HepG2 (cell line): ENCODE measurements at regions not wholly inside any gene's neighbourhood (a gene's known extent, or its start where the extent isn't known, plus 50 kb on each side); places are given as distances from the start of the nearest gene placed in this dataset.

ENCODE experiments used
- ATAC-seq: fragments of 200-7000 bp; cut with Tn5 transposase; 3 replicates; pipeline ENCODE4 v1.9.1; 2020; ENCODE audit warnings: mild to moderate bottlenecking, moderate library complexity
- BruUV-seq: library from RNA; stranded (reverse); fragments of 400-500 nt; replicated peaks from 2 replicates; lab custom pipeline; 2021; lab: Mats Ljungman, UMichigan
- CTCF ChIA-PET: fragments of 300-600 bp; formaldehyde crosslinking; extraction: SDS; loops from one replicate; lab custom pipeline; 2021; ENCODE audit warnings: low total read pairs, inconsistent platforms, low intra/inter-chr PET ratio; lab: Yijun Ruan, JAX
- POLR2A ChIA-PET: fragments of 350-600 bp; sonication (Branson Sonifier 250); formaldehyde crosslinking; loops from one replicate; lab custom pipeline; 2020; ENCODE audit warnings: antibody characterized with exemption, inconsistent platforms; lab: Yijun Ruan, JAX
- DNase-seq: peaks from one replicate; pipeline ENCODE4 v3.0.0-alpha.2; 2015; ENCODE audit warnings: low spot score
- FAIRE-seq: peaks from 3 replicates; lab custom pipeline; 2011; peaks lifted over from hg19 to GRCh38; lab: Jason Lieb, UNC
- H2AFZ ChIP-seq: one replicate; pipeline ENCODE4 v1.6.1; 2011; ENCODE audit warnings: low read length, inconsistent platforms
- H3K27ac ChIP-seq: fragments of 300-600 bp; 3 replicates; pipeline ENCODE4 v1.8.0; 2011; ENCODE audit warnings: mixed run types, mild to moderate bottlenecking, mixed read lengths, low read length, inconsistent platforms; ENCODE audit not compliant: insufficient read depth; ENCODE audit errors: extremely low read length
- H3K27me3 ChIP-seq, 2 experiments: fragments of 200-600 bp in 1 of 2; 2 replicates in 1 of 2; 3 replicates in 1 of 2; pipeline versions ENCODE4 v1.6.0 to v1.8.0; 2011; ENCODE audit warnings: low read length in 2 of 2, mild to moderate bottlenecking in 2 of 2, moderate library complexity in 2 of 2, inconsistent platforms in 1 of 2; ENCODE audit not compliant: insufficient read depth in 2 of 2, control insufficient read depth in 1 of 2
- H3K36me3 ChIP-seq, 2 experiments: fragments of 200-600 bp in 1 of 2; replicated peaks in 1 of 2; 2 replicates in 1 of 2; 3 replicates in 1 of 2; pipeline versions ENCODE4 v1.5.1 to v1.8.0; 2011; ENCODE audit warnings: low read length in 2 of 2, inconsistent platforms in 1 of 2; ENCODE audit not compliant: insufficient read depth in 2 of 2, control insufficient read depth in 1 of 2
- H3K4me1 ChIP-seq: 2 replicates; pipeline ENCODE4 v1.5.1; 2012; ENCODE audit warnings: low read length, inconsistent platforms; ENCODE audit not compliant: insufficient read depth
- H3K4me2 ChIP-seq: 2 replicates; pipeline ENCODE4 v1.6.0; 2011; ENCODE audit warnings: low read depth, low read length, inconsistent platforms
- H3K4me3 ChIP-seq, 3 experiments: fragments of 200-600 bp in 1 of 3; sonication (generic), shearing (Covaris generic) in 1 of 3; replicated peaks in 1 of 3; 2 replicates each; pipeline ENCODE4 v1.5.1; 2011 to 2016; ENCODE audit warnings: low read length in 3 of 3, inconsistent platforms in 2 of 3, low read depth in 2 of 3, mild to moderate bottlenecking in 2 of 3, control low read depth in 1 of 3, mixed read lengths in 1 of 3; ENCODE audit not compliant: insufficient read depth in 1 of 3
- H3K79me2 ChIP-seq: one replicate; pipeline ENCODE4 v1.6.1; 2011; ENCODE audit warnings: low read length, inconsistent platforms; ENCODE audit not compliant: insufficient read depth
- H3K9ac ChIP-seq: 2 replicates; pipeline ENCODE4 v1.6.0; 2011; ENCODE audit warnings: mild to moderate bottlenecking, low read depth, low read length, inconsistent platforms; ENCODE audit not compliant: insufficient read depth
- H3K9me3 ChIP-seq: 2 replicates; pipeline ENCODE4 v1.5.1; 2012; ENCODE audit warnings: mild to moderate bottlenecking, low read length
- H4K20me1 ChIP-seq: 2 replicates; pipeline ENCODE4 v1.6.0; 2011; ENCODE audit warnings: inconsistent platforms, mild to moderate bottlenecking, low read length, moderate library complexity; ENCODE audit not compliant: insufficient read depth
- AFF4 ChIP-seq: sonication (generic); formaldehyde crosslinking; IDR thresholded peaks from 2 replicates; pipeline ENCODE4 v1.4.0; 2020; ENCODE audit warnings: missing genetic modification reagents
- CSRNP1 ChIP-seq: sonication (generic); formaldehyde crosslinking; IDR thresholded peaks from 2 replicates; pipeline ENCODE4 v1.8.1; 2023; ENCODE audit warnings: mild to moderate bottlenecking, missing genetic modification reagents
- NAIF1 ChIP-seq: sonication (generic); formaldehyde crosslinking; IDR thresholded peaks from 2 replicates; pipeline ENCODE4 v1.5.0; 2020; ENCODE audit warnings: mild to moderate bottlenecking, missing genetic modification reagents, borderline replicate concordance
- PLRG1 ChIP-seq: fragments of 450-650 bp; conservative IDR thresholded peaks from 2 replicates; pipeline ENCODE4 v1.6.1; 2016
- RFX5 ChIP-seq: IDR thresholded peaks from 2 replicates; pipeline ENCODE4 v1.6.1; 2011; ENCODE audit warnings: low read depth, low read length, improper control_type of control experiment
- SNAI1 ChIP-seq: sonication (generic); formaldehyde crosslinking; IDR thresholded peaks from 2 replicates; pipeline ENCODE4 v1.5.0; 2020; ENCODE audit warnings: mild to moderate bottlenecking, missing genetic modification reagents, borderline replicate concordance
- UBTF ChIP-seq: sonication (generic); formaldehyde crosslinking; IDR thresholded peaks from 2 replicates; pipeline ENCODE4 v1.4.0; 2020; ENCODE audit warnings: mild to moderate bottlenecking, missing genetic modification reagents
- ZGPAT ChIP-seq: IDR thresholded peaks from 2 replicates; pipeline ENCODE4 v1.6.1; 2016; ENCODE audit warnings: mild to moderate bottlenecking
- ZNF17 ChIP-seq: sonication (generic); formaldehyde crosslinking; IDR thresholded peaks from 2 replicates; pipeline ENCODE4 v1.5.0; 2020; ENCODE audit warnings: mild to moderate bottlenecking, missing genetic modification reagents
- ZNF326 ChIP-seq: sonication (generic); formaldehyde crosslinking; IDR thresholded peaks from 2 replicates; pipeline ENCODE4 v1.4.0; 2020; ENCODE audit warnings: missing genetic modification reagents, borderline replicate concordance
- ZNF446 ChIP-seq: sonication (generic); formaldehyde crosslinking; IDR thresholded peaks from 2 replicates; pipeline ENCODE4 v1.5.0; 2020; ENCODE audit warnings: mild to moderate bottlenecking, missing genetic modification reagents
- ZNF550 ChIP-seq: sonication (generic); formaldehyde crosslinking; IDR thresholded peaks from 2 replicates; pipeline ENCODE4 v1.4.0; 2020; ENCODE audit warnings: mild to moderate bottlenecking, missing genetic modification reagents, borderline replicate concordance
- ZNF670 ChIP-seq: sonication (generic); formaldehyde crosslinking; IDR thresholded peaks from 2 replicates; pipeline ENCODE4 v1.8.0; 2022; ENCODE audit warnings: mild to moderate bottlenecking, missing genetic modification reagents, borderline replicate concordance
- ZNF784 ChIP-seq: sonication (generic); formaldehyde crosslinking; IDR thresholded peaks from 2 replicates; pipeline ENCODE4 v1.5.1; 2020; ENCODE audit warnings: missing genetic modification reagents, mild to moderate bottlenecking, borderline replicate concordance
- in situ Hi-C: cut with HindIII; loops from 2 replicates; pipeline ENCODE4 v1.10.0; 2017; ENCODE audit warnings: low pct_unique_long_range_greater_than_20kb; ENCODE audit not compliant: extremely low pct_ligation_motif_present
- intact Hi-C: fragments of 100-400 bp; cut with micrococcal nuclease; formaldehyde crosslinking; loops from one replicate; pipeline ENCODE4 v1.10.0; 2022; ENCODE audit not compliant: unreplicated experiment

- Histone ChIP-seq H3K79me2 (no peaks in the 10 kb centered on the region), H3K27me3 (0 out of 5 replicates have a peak, but pooled peaks cover 0 to 4% of the 10 kb centered on the region in 2 experiments), H3K9me3 (no peaks in the 10 kb centered on the region), H3K27ac (no peak overlapping the region), H3K4me1 (no peaks in the 10 kb centered on the region), H3K9ac (no peak overlapping the region), H3K36me3 (no peaks in the 10 kb centered on the region), H3K4me3 (no peak overlapping the region), H2AFZ (no peak overlapping the region), H3K4me2 (no peak overlapping the region), H4K20me1 (no peaks in the 10 kb centered on the region)
- FAIRE-seq = no peak
- no peak for DNase-seq
- no peak for ATAC-seq
- intact Hi-C loops (no loop called here), in situ Hi-C loops (no loop called here)
- ChIA-PET POLR2A (no interaction called here), CTCF (no interaction called here)
- BruUV-seq = no TSS peak
- TF ChIP-seq ZNF784 (CRISPR knock-in tag) (no peak), AFF4 (CRISPR knock-in tag) (no peak), NAIF1 (CRISPR knock-in tag) (no peak), UBTF (CRISPR knock-in tag) (no peak), ZNF446 (no peak), ZNF326 (CRISPR knock-in tag) (no peak), ZGPAT (CRISPR knock-in tag) (no peak), PLRG1 (no peak), ZNF670 (CRISPR knock-in tag) (no peak), CSRNP1 (no peak), SNAI1 (CRISPR knock-in tag) (no peak), ZNF550 (CRISPR knock-in tag) (no peak), RFX5 (no peak), ZNF17 (CRISPR knock-in tag) (no peak)
Observed at GRCh38 chr17:63265526-63265925, 180.6 kb downstream of the CYB561 start.
